Ovary (tissue), 3 donors: ENCODE measurements at regions not wholly inside any gene's neighbourhood (a gene's known extent, or its start where the extent isn't known, plus 50 kb on each side); places are given as distances from the start of the nearest gene placed in this dataset.

ENCODE experiments used
- CTCF ChIP-seq, 3 donors: fragments of 450-650 bp in 2 of 3; fragments of 200-600 bp in 1 of 3; IDR thresholded peaks; one replicate each; pipeline versions ENCODE4 v1.5.1 to v1.8.0; 2016 to 2022; ENCODE audit warnings: antibody characterized with exemption in 3 of 3, mild to moderate bottlenecking in 1 of 3
- EP300 ChIP-seq: sonication (generic); formaldehyde crosslinking; IDR thresholded peaks from one replicate; pipeline ENCODE4 v1.6.1; 2017; ENCODE audit warnings: antibody characterized with exemption
- POLR2A ChIP-seq: fragments of 450-650 bp; IDR thresholded peaks from one replicate; pipeline ENCODE4 v1.6.1; 2017; ENCODE audit warnings: antibody characterized with exemption, mild to moderate bottlenecking, moderate library complexity
- donor health status: DM: no; HTN: no; CAD: no.

GRCh38 chr7:121488111-121488650 lies 92.1 kb upstream of the FAM3C start:
- TF ChIP-seq CTCF (IDR thresholded peaks at IDR 0.05) (no peak), POLR2A (no peak), EP300 (no peak)
